ENCODE measurements at regions not wholly inside any gene's neighbourhood (a gene's known extent, or its start where the extent isn't known, plus 50 kb on each side); places are given as distances from the start of the nearest gene placed in this dataset.

DNA sequence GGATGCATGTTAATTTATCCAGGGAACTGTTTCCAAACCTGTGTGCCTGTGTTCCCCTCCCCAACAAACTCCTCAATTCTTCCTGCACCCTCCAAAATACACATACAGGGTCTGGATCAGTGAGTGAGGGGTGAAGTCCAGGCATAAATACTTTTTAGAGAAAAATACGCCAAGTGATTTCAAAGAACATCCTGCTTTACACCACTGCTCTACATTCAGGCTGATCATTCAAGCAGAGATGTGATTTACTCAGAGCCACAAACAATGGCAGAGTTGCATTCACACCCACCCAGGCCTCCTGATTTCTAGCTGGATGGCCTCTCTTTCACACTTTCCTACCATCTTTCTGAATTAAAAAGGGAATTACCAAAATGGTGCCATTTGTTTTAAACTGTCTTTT is 289.5 kb upstream of the SLC14A2 start:
- no peak for DNase-seq (ENCODE audit: low read depth, low spot score)
- Histone ChIP-seq H3K9me3 (replicated peaks; ENCODE audit: control insufficient read depth, insufficient read depth, low read length) (no peaks in the 10 kb centered on the region), H3K4me3 (replicated peaks in 1 of 3; ENCODE audit: insufficient read depth in 1 of 3, low read depth in 1 of 3, low read length in 3 of 3) (no peak overlapping the region), H3K4me1 (ENCODE audit: control insufficient read depth, extremely low read depth, insufficient read depth, low read length) (no peaks in the 10 kb centered on the region), H3K79me2 (ENCODE audit: control insufficient read depth, insufficient read depth, low read length) (no peaks in the 10 kb centered on the region), H3K9me1 (replicated peaks; ENCODE audit: control insufficient read depth, extremely low read depth, insufficient read depth, low read length) (no peaks in the 10 kb centered on the region), H3K27ac (ENCODE audit: insufficient read depth, low read depth, low read length) (no peak overlapping the region), H4K20me1 (replicated peaks; ENCODE audit: control insufficient read depth, extremely low read depth, insufficient read depth, low read length) (no peaks in the 10 kb centered on the region), H2AFZ (ENCODE audit: low read depth, low read length) (no peak overlapping the region), H3K27me3 (ENCODE audit: control insufficient read depth in 2 of 2, insufficient read depth in 2 of 2, low read length in 2 of 2) (no peaks in the 10 kb centered on the region), H3K4me2 (ENCODE audit: insufficient read depth, low read length) (no peak overlapping the region), H3K9ac (replicated peaks; ENCODE audit: extremely low read depth, insufficient read depth, low read length) (no peak overlapping the region), H3K36me3 (ENCODE audit: control insufficient read depth in 2 of 2, extremely low read depth in 1 of 2, insufficient read depth in 2 of 2, low read length in 2 of 2) (no peaks in the 10 kb centered on the region)
- FAIRE-seq: no peak
- CTCF ChIA-PET: no interaction called here
- no TSS peak for BruUV-seq (replicated peaks)
- POLR2A ChIA-PET: no interaction called here
- dilution Hi-C loops (cut with MboI; ENCODE audit: extremely low pct_ligation_motif_present, low sequenced_read_pairs) (no loop called here), intact Hi-C loops (cut with micrococcal nuclease) (no loop called here)
- TF ChIP-seq POLR2A (IDR thresholded peaks at IDR 0.05; ENCODE audit: low read depth, low read length) (no peak), JUN (IDR thresholded peaks at IDR 0.05; ENCODE audit: borderline replicate concordance, insufficient read depth, insufficient read length, low read depth) (no peak), GATA2 (IDR thresholded peaks at IDR 0.05; ENCODE audit: insufficient read depth, insufficient read length, low read depth, low read length) (no peak), FOS (IDR thresholded peaks at IDR 0.05; ENCODE audit: borderline replicate concordance, insufficient read depth, low read length) (no peak), POLR2AphosphoS5 (IDR thresholded peaks at IDR 0.05; ENCODE audit: insufficient read depth, low read depth, low read length) (no peak), CTCF (IDR thresholded peaks at IDR 0.05; ENCODE audit: extremely low read depth in 1 of 2, insufficient read depth in 1 of 2, low read depth in 1 of 2, low read length in 2 of 2) (no peak), MYC (IDR thresholded peaks at IDR 0.05; ENCODE audit: low read depth, low read length) (no peak), EZH2 (IDR thresholded peaks at IDR 0.05; ENCODE audit: borderline replicate concordance, low read depth, low read length, severe bottlenecking) (no peak)
- TF ChIP-seq, protein P1, sequence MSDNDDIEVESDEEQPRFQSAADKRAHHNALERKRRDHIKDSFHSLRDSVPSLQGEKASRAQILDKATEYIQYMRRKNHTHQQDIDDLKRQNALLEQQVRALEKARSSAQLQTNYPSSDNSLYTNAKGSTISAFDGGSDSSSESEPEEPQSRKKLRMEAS (IDR thresholded peaks at IDR 0.05; ENCODE audit: insufficient read depth, insufficient read length): no peak

Data from endothelial cell of umbilical vein (primary cell).